H9 (cell line): ENCODE measurements at regions not wholly inside any gene's neighbourhood (a gene's known extent, or its start where the extent isn't known, plus 50 kb on each side); places are given as distances from the start of the nearest gene placed in this dataset.

Experiments used
- DNase-seq: peaks from one replicate; pipeline ENCODE4 v3.0.0-alpha.2; 2017
- H2AFZ ChIP-seq: one replicate; pipeline ENCODE4 v1.6.1; 2013; ENCODE audit warnings: mild to moderate bottlenecking, low read length, control low read depth, moderate library complexity
- H2AK5ac ChIP-seq: 2 replicates; pipeline ENCODE4 v1.6.1; 2013; ENCODE audit warnings: low read length, control low read depth, mixed read lengths; ENCODE audit not compliant: insufficient read length
- H2BK120ac ChIP-seq: one replicate; pipeline ENCODE4 v1.6.1; 2013; ENCODE audit warnings: low read depth, mild to moderate bottlenecking, low read length, control low read depth, inconsistent platforms; ENCODE audit not compliant: poor library complexity, severe bottlenecking
- H2BK12ac ChIP-seq: 2 replicates; pipeline ENCODE4 v1.6.1; 2013; ENCODE audit warnings: low read length, control low read depth, mixed read lengths, low read depth; ENCODE audit not compliant: insufficient read length
- H2BK15ac ChIP-seq: 2 replicates; pipeline ENCODE4 v1.6.1; 2013; ENCODE audit warnings: low read depth, low read length, control low read depth
- H2BK20ac ChIP-seq: one replicate; pipeline ENCODE4 v1.6.1; 2013; ENCODE audit warnings: low read depth, mild to moderate bottlenecking, low read length, control low read depth, inconsistent platforms; ENCODE audit not compliant: poor library complexity, severe bottlenecking
- H2BK5ac ChIP-seq: 2 replicates; pipeline ENCODE4 v1.6.1; 2013; ENCODE audit warnings: low read length, control low read depth, mixed read lengths; ENCODE audit not compliant: insufficient read length
- H3K14ac ChIP-seq: 2 replicates; pipeline ENCODE4 v1.6.1; 2013; ENCODE audit warnings: low read length, control low read depth; ENCODE audit not compliant: insufficient read depth
- H3K18ac ChIP-seq: 2 replicates; pipeline ENCODE4 v1.6.1; 2013; ENCODE audit warnings: low read depth, mild to moderate bottlenecking, mixed read lengths, low read length, control low read depth; ENCODE audit not compliant: insufficient read length
- H3K23ac ChIP-seq: 2 replicates; pipeline ENCODE4 v1.6.1; 2013; ENCODE audit warnings: low read length, control low read depth, mixed read lengths, low read depth; ENCODE audit not compliant: insufficient read length
- H3K23me2 ChIP-seq: 2 replicates; pipeline ENCODE4 v1.6.1; 2013; ENCODE audit warnings: low read depth, mild to moderate bottlenecking, mixed read lengths, low read length, control low read depth; ENCODE audit not compliant: insufficient read length, poor library complexity, severe bottlenecking
- H3K27ac ChIP-seq: 2 replicates; pipeline ENCODE4 v1.5.1; 2013; ENCODE audit warnings: low read length, control low read depth, mixed read lengths, low read depth; ENCODE audit not compliant: insufficient read length
- H3K27me3 ChIP-seq: 2 replicates; pipeline ENCODE4 v1.6.1; 2013; ENCODE audit warnings: low read length, control low read depth, inconsistent platforms; ENCODE audit not compliant: insufficient read depth
- H3K4ac ChIP-seq: 2 replicates; pipeline ENCODE4 v1.6.1; 2013; ENCODE audit warnings: low read depth, mild to moderate bottlenecking, control low read depth, inconsistent platforms, low read length, moderate library complexity
- H3K4me1 ChIP-seq: 2 replicates; pipeline ENCODE4 v1.6.1; 2013; ENCODE audit warnings: low read length, control low read depth, inconsistent platforms; ENCODE audit not compliant: insufficient read depth
- H3K4me2 ChIP-seq: 2 replicates; pipeline ENCODE4 v1.6.1; 2013; ENCODE audit warnings: low read length, control low read depth, mixed read lengths; ENCODE audit not compliant: insufficient read length, insufficient read depth
- H3K56ac ChIP-seq: 2 replicates; pipeline ENCODE4 v1.6.1; 2013; ENCODE audit warnings: low read depth, mild to moderate bottlenecking, mixed read lengths, low read length, control low read depth; ENCODE audit not compliant: insufficient read length
- H3K79me1 ChIP-seq: 2 replicates; pipeline ENCODE4 v1.6.1; 2013; ENCODE audit warnings: low read depth, mild to moderate bottlenecking, moderate library complexity, low read length, control low read depth, inconsistent platforms; ENCODE audit not compliant: insufficient read depth, poor library complexity, severe bottlenecking
- H3K79me2 ChIP-seq: 2 replicates; pipeline ENCODE4 v1.6.1; 2013; ENCODE audit warnings: low read length, control low read depth, inconsistent platforms; ENCODE audit not compliant: insufficient read depth
- H3K9ac ChIP-seq: 2 replicates; pipeline ENCODE4 v1.6.1; 2013; ENCODE audit warnings: low read length, control low read depth, mixed read lengths; ENCODE audit not compliant: insufficient read length; ENCODE audit errors: extremely low read depth
- H3K9me3 ChIP-seq: one replicate; pipeline ENCODE4 v1.6.1; 2013; ENCODE audit warnings: low read depth, low read length, inconsistent platforms; ENCODE audit not compliant: control insufficient read depth
- H3T11ph ChIP-seq: one replicate; pipeline ENCODE4 v1.6.1; 2013; ENCODE audit warnings: mild to moderate bottlenecking, low read length, control low read depth, inconsistent platforms
- H4K20me1 ChIP-seq: one replicate; pipeline ENCODE4 v1.6.1; 2013; ENCODE audit not compliant: control insufficient read depth, insufficient read length, insufficient read depth
- H4K5ac ChIP-seq: 2 replicates; pipeline ENCODE4 v1.6.1; 2013; ENCODE audit warnings: low read depth, mild to moderate bottlenecking, mixed read lengths, low read length, control low read depth; ENCODE audit not compliant: insufficient read length
- H4K8ac ChIP-seq: replicated peaks from 2 replicates; pipeline ENCODE4 v1.6.1; 2013; ENCODE audit warnings: low read length, control low read depth, mixed read lengths, low read depth; ENCODE audit not compliant: insufficient read length
- H4K91ac ChIP-seq: 2 replicates; pipeline ENCODE4 v1.6.1; 2013; ENCODE audit warnings: low read depth, mild to moderate bottlenecking, moderate library complexity, mixed read lengths, low read length, control low read depth; ENCODE audit not compliant: insufficient read length
- H3K27ac Mint-ChIP-seq, 3 experiments: 2 replicates in 2 of 3; 3 replicates in 1 of 3; pipeline ENCODE4 v1.8.0; 2020 to 2021; ENCODE audit warnings: mixed read lengths in 3 of 3, mild to moderate bottlenecking in 1 of 3, moderate library complexity in 1 of 3
- H3K27me3 Mint-ChIP-seq: 2 replicates; pipeline ENCODE4 v1.8.0; 2021; ENCODE audit warnings: low read depth, mild to moderate bottlenecking, moderate library complexity, mixed read lengths
- H3K36me3 Mint-ChIP-seq, 3 experiments: 2 replicates in 2 of 3; 3 replicates in 1 of 3; pipeline ENCODE4 v1.8.0; 2020 to 2021; ENCODE audit warnings: low read depth in 3 of 3, mixed read lengths in 3 of 3; ENCODE audit not compliant: insufficient read depth in 1 of 3
- H3K4me1 Mint-ChIP-seq, 2 experiments: 2 replicates each; pipeline ENCODE4 v1.8.0; 2020; ENCODE audit warnings: mixed read lengths in 2 of 2
- H3K4me3 Mint-ChIP-seq, 2 experiments: 2 replicates in 1 of 2; 3 replicates in 1 of 2; pipeline ENCODE4 v1.8.0; 2020 to 2021; ENCODE audit warnings: mild to moderate bottlenecking in 2 of 2, mixed read lengths in 2 of 2, moderate library complexity in 1 of 2
- H3K9me3 Mint-ChIP-seq, 2 experiments: 2 replicates in 1 of 2; 3 replicates in 1 of 2; pipeline ENCODE4 v1.8.0; 2020; ENCODE audit warnings: mild to moderate bottlenecking in 2 of 2, mixed read lengths in 2 of 2, moderate library complexity in 1 of 2
- WGBS: extraction: QIAGEN DNeasy Blood & Tissue Kit; methylation state at CpG from one replicate; pipeline ENCODE4 v1.1.7; 2013; ENCODE audit warnings: missing lambda C conversion rate, low lambda C conversion rate, mixed read lengths; ENCODE audit not compliant: insufficient read length; ENCODE audit errors: extremely low coverage; 5-methylcytosine and 5-hydroxymethylcytosine counted together
- TF ChIP-seq, protein P1 (sequence below): fragments of 200-600 bp; sonication (generic); conservative IDR thresholded peaks from 3 replicates; pipeline ENCODE4 v1.8.0; 2021; ENCODE audit warnings: antibody characterized with exemption, mild to moderate bottlenecking

GRCh38 chr3:19632099-19633074 lies 301.6 kb downstream of the EFHB start:
- no peak overlapping the region for H2BK15ac ChIP-seq
- H3K27ac ChIP-seq = no peak overlapping the region
- H3T11ph ChIP-seq = no peak overlapping the region
- H3K4me1 ChIP-seq = peaks cover 4% of the 10 kb centered on the region
- no peak overlapping the region for H2BK120ac ChIP-seq
- H3K4me2 ChIP-seq = no peak overlapping the region
- no peaks in the 10 kb centered on the region for H3K23me2 ChIP-seq
- Mint-ChIP-seq H3K27me3 (no peaks in the 10 kb centered on the region), H3K36me3 (peaks cover 0 to 3% (median 0%) of the 10 kb centered on the region in 3 experiments; a peak in 1 of 7 replicates), H3K27ac (no peak overlapping the region), H3K4me1 (peaks cover 4 to 9% of the 10 kb centered on the region in 2 experiments; a peak in 3 of 4 replicates), H3K9me3 (peaks cover 0 to 5% of the 10 kb centered on the region in 2 experiments; a peak in 3 of 5 replicates), H3K4me3 (no peak overlapping the region)
- H2AFZ ChIP-seq = no peak overlapping the region
- no peak overlapping the region for H4K8ac ChIP-seq
- H3K27me3 ChIP-seq = no peaks in the 10 kb centered on the region
- no peak overlapping the region for H2BK20ac ChIP-seq
- H3K14ac ChIP-seq = no peak overlapping the region
- no peaks in the 10 kb centered on the region for H4K20me1 ChIP-seq
- H4K5ac ChIP-seq = no peak overlapping the region
- TF ChIP-seq, protein P1, sequence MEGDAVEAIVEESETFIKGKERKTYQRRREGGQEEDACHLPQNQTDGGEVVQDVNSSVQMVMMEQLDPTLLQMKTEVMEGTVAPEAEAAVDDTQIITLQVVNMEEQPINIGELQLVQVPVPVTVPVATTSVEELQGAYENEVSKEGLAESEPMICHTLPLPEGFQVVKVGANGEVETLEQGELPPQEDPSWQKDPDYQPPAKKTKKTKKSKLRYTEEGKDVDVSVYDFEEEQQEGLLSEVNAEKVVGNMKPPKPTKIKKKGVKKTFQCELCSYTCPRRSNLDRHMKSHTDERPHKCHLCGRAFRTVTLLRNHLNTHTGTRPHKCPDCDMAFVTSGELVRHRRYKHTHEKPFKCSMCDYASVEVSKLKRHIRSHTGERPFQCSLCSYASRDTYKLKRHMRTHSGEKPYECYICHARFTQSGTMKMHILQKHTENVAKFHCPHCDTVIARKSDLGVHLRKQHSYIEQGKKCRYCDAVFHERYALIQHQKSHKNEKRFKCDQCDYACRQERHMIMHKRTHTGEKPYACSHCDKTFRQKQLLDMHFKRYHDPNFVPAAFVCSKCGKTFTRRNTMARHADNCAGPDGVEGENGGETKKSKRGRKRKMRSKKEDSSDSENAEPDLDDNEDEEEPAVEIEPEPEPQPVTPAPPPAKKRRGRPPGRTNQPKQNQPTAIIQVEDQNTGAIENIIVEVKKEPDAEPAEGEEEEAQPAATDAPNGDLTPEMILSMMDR = no peak; the same call in 2 of the 3 replicates
- H2BK12ac ChIP-seq = no peak overlapping the region
- H3K4ac ChIP-seq = no peak overlapping the region
- no peak overlapping the region for H2BK5ac ChIP-seq
- WGBS = no CpG with 5 or more reads among the region's 5 CpGs
- no peak overlapping the region for H3K18ac ChIP-seq
- H3K79me2 ChIP-seq = no peaks in the 10 kb centered on the region
- no peaks in the 10 kb centered on the region for H3K9me3 ChIP-seq
- H2AK5ac ChIP-seq = no peak overlapping the region
- H3K9ac ChIP-seq = no peak overlapping the region
- no peak overlapping the region for H3K56ac ChIP-seq
- no peak for DNase-seq
- H3K79me1 ChIP-seq = no peaks in the 10 kb centered on the region
- H3K23ac ChIP-seq = no peak overlapping the region
- no peak overlapping the region for H4K91ac ChIP-seq
